ENCODE measurements at regions not wholly inside any gene's neighbourhood (a gene's known extent, or its start where the extent isn't known, plus 50 kb on each side); places are given as distances from the start of the nearest gene placed in this dataset.

DNA sequence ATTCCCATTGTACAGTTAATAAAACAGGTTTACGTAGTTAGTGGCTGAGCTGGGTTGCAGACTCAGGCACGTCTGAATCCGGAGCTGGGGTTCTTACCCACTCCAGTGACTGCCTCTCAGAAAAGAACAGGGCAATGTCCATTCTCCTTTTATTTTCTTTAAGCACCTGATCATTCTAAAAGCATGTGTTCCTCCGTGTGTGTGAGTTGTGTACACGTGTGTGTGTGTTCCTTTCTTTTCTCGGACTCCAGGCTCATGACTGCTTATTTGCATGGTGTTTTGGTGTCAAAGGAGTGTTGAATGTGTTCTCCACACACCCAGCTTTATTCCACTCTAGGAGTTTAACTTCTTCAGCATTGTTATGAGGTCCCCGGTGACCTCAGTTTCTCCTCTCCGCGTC lies 260.1 kb downstream of the SNX10 start:
- BruUV-seq (replicated peaks): no TSS peak
- ChIA-PET POLR2A (ENCODE audit: unreplicated experiment) (no interaction called here), CTCF (interaction anchor here (0.6 kb wide), 1 partner anchor 26 kb away, joined by 3 read pairs; no protein-coding TSS in a partner anchor)
- no peaks in the 10 kb centered on the region for H3F3A ChIP-seq (ENCODE audit: low read length, unreplicated experiment)
- no peaks in the 10 kb centered on the region for H3K79me2 ChIP-seq (ENCODE audit: low read length)
- no peak overlapping the region for H3K9ac ChIP-seq (ENCODE audit: low read length)
- H3K9me2 ChIP-seq (replicated peaks; ENCODE audit: low read length): no peaks in the 10 kb centered on the region
- no peak overlapping the region for H2AFZ ChIP-seq (ENCODE audit: low read length)
- no peaks in the 10 kb centered on the region for H3K27me3 ChIP-seq (ENCODE audit: low read length)
- ATAC-seq (no peak), DNase-seq (no peak)
- no peaks in the 10 kb centered on the region for H4K20me1 ChIP-seq (ENCODE audit: low read length)
- TF ChIP-seq, protein P1, sequence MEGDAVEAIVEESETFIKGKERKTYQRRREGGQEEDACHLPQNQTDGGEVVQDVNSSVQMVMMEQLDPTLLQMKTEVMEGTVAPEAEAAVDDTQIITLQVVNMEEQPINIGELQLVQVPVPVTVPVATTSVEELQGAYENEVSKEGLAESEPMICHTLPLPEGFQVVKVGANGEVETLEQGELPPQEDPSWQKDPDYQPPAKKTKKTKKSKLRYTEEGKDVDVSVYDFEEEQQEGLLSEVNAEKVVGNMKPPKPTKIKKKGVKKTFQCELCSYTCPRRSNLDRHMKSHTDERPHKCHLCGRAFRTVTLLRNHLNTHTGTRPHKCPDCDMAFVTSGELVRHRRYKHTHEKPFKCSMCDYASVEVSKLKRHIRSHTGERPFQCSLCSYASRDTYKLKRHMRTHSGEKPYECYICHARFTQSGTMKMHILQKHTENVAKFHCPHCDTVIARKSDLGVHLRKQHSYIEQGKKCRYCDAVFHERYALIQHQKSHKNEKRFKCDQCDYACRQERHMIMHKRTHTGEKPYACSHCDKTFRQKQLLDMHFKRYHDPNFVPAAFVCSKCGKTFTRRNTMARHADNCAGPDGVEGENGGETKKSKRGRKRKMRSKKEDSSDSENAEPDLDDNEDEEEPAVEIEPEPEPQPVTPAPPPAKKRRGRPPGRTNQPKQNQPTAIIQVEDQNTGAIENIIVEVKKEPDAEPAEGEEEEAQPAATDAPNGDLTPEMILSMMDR (conservative IDR thresholded peaks at IDR 0.05; ENCODE audit: low read depth, low read length): no peak
- no peak for TF ChIP-seq EZH2phosphoT487 (IDR thresholded peaks at IDR 0.05; ENCODE audit: borderline replicate concordance, low read length)
- TF ChIP-seq EZH2 (IDR thresholded peaks at IDR 0.05; ENCODE audit: low read length, unreplicated experiment): no peak
- H3K4me3 ChIP-seq (ENCODE audit: low read length): no peak overlapping the region
- no peak overlapping the region for H3K4me2 ChIP-seq (ENCODE audit: low read length)
- peaks cover 41% of the 10 kb centered on the region for H3K4me1 ChIP-seq (ENCODE audit: insufficient read depth, low read length)
- peak overlapping the region; percentile 100; the same call in 1 of the 2 replicates for H3K27ac ChIP-seq (ENCODE audit: low read length)
- no peaks in the 10 kb centered on the region for H3K9me3 ChIP-seq (ENCODE audit: low read length)
- no peaks in the 10 kb centered on the region for H3K36me3 ChIP-seq (ENCODE audit: low read depth, low read length)
- intact Hi-C loops (cut with micrococcal nuclease): no loop called here

DNA sequence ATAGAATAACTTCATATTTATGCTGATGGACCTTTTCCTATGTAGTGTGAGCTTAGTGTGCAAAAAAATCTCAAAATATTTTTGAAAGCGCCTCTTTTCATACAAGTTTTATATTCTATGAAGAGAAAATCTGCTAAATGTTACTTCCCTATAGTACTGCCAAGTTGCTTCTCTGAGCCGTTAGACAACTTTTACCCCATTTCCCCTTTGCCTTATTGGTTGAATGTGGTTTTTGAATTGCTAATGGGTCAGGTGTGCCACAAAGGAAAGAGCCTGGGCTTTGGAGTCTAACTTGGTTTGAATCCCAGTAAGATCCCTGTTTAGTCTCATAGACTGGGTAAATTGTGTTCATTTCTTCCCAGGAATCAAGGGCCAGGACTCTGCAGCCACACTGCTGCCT lies 261.5 kb downstream of the SNX10 start:
- no peaks in the 10 kb centered on the region for H3K9me2 ChIP-seq (replicated peaks; ENCODE audit: low read length)
- H3K4me3 ChIP-seq (ENCODE audit: low read length): no peak overlapping the region
- H2AFZ ChIP-seq (ENCODE audit: low read length): no peak overlapping the region
- no peak overlapping the region for H3K9ac ChIP-seq (ENCODE audit: low read length)
- no peak for ATAC-seq
- TF ChIP-seq EZH2 (IDR thresholded peaks at IDR 0.05; ENCODE audit: low read length, unreplicated experiment) (no peak), EZH2phosphoT487 (IDR thresholded peaks at IDR 0.05; ENCODE audit: borderline replicate concordance, low read length) (no peak)
- TF ChIP-seq, protein P1 (conservative IDR thresholded peaks at IDR 0.05; ENCODE audit: low read depth, low read length): no peak
- peaks cover 41% of the 10 kb centered on the region for H3K4me1 ChIP-seq (ENCODE audit: insufficient read depth, low read length)
- no peaks in the 10 kb centered on the region for H4K20me1 ChIP-seq (ENCODE audit: low read length)
- no peaks in the 10 kb centered on the region for H3K36me3 ChIP-seq (ENCODE audit: low read depth, low read length)
- peak; percentile 15 for DNase-seq
- POLR2A ChIA-PET (ENCODE audit: unreplicated experiment): no interaction called here
- H3K27me3 ChIP-seq (ENCODE audit: low read length): no peaks in the 10 kb centered on the region
- intact Hi-C loops (cut with micrococcal nuclease): no loop called here
- H3K27ac ChIP-seq (ENCODE audit: low read length): no peak overlapping the region
- no peaks in the 10 kb centered on the region for H3K79me2 ChIP-seq (ENCODE audit: low read length)
- no TSS peak for BruUV-seq (replicated peaks)
- CTCF ChIA-PET: interaction anchor here (1.0 kb wide), 1 partner anchor 183 kb away, joined by 7 read pairs; no protein-coding TSS in a partner anchor
- no peaks in the 10 kb centered on the region for H3F3A ChIP-seq (ENCODE audit: low read length, unreplicated experiment)
- H3K9me3 ChIP-seq (ENCODE audit: low read length): no peaks in the 10 kb centered on the region
- H3K4me2 ChIP-seq (ENCODE audit: low read length): no peak overlapping the region

DNA sequence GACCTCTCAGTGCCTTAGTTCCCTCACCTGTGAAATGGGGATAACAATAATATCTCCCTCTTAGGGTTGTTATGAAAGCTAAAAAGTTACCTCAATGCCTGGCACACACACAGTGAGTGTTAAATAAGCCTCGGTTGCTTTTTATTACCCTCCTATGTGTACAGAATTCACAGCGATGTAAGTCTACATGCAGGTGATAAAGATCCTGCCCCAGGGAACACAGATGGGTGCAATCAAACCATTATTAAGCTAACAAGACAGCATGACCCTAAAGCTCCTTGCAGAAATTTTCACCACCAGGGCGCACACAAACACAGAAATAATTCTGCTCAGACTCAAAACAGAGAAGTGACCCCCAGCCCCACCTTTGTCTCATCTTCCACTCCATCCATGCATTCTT lies 261.9 kb downstream of the SNX10 start:
- BruUV-seq (replicated peaks): no TSS peak
- H3K27ac ChIP-seq (ENCODE audit: low read length): no peak overlapping the region
- H3K79me2 ChIP-seq (ENCODE audit: low read length): no peaks in the 10 kb centered on the region
- no peaks in the 10 kb centered on the region for H3F3A ChIP-seq (ENCODE audit: low read length, unreplicated experiment)
- no peaks in the 10 kb centered on the region for H4K20me1 ChIP-seq (ENCODE audit: low read length)
- CTCF ChIA-PET: interaction anchor here (1.0 kb wide), 1 partner anchor 184 kb away, joined by 7 read pairs; no protein-coding TSS in a partner anchor
- POLR2A ChIA-PET (ENCODE audit: unreplicated experiment): no interaction called here
- no peaks in the 10 kb centered on the region for H3K9me3 ChIP-seq (ENCODE audit: low read length)
- no peak overlapping the region for H3K4me2 ChIP-seq (ENCODE audit: low read length)
- no peak overlapping the region for H3K4me3 ChIP-seq (ENCODE audit: low read length)
- no peak overlapping the region for H2AFZ ChIP-seq (ENCODE audit: low read length)
- H3K27me3 ChIP-seq (ENCODE audit: low read length): no peaks in the 10 kb centered on the region
- no peaks in the 10 kb centered on the region for H3K9me2 ChIP-seq (replicated peaks; ENCODE audit: low read length)
- H3K36me3 ChIP-seq (ENCODE audit: low read depth, low read length): no peaks in the 10 kb centered on the region
- H3K4me1 ChIP-seq (ENCODE audit: insufficient read depth, low read length): peaks cover 37% of the 10 kb centered on the region
- DNase-seq (no peak), ATAC-seq (no peak)
- no peak overlapping the region for H3K9ac ChIP-seq (ENCODE audit: low read length)
- TF ChIP-seq EZH2 (IDR thresholded peaks at IDR 0.05; ENCODE audit: low read length, unreplicated experiment): no peak
- TF ChIP-seq, protein P1 (conservative IDR thresholded peaks at IDR 0.05; ENCODE audit: low read depth, low read length): no peak
- no peak for TF ChIP-seq EZH2phosphoT487 (IDR thresholded peaks at IDR 0.05; ENCODE audit: borderline replicate concordance, low read length)
- intact Hi-C loops (cut with micrococcal nuclease): no loop called here

Measured in PC-3 (cell line).